ENCODE measurements at regions not wholly inside any gene's neighbourhood (a gene's known extent, or its start where the extent isn't known, plus 50 kb on each side); places are given as distances from the start of the nearest gene placed in this dataset.

DNA sequence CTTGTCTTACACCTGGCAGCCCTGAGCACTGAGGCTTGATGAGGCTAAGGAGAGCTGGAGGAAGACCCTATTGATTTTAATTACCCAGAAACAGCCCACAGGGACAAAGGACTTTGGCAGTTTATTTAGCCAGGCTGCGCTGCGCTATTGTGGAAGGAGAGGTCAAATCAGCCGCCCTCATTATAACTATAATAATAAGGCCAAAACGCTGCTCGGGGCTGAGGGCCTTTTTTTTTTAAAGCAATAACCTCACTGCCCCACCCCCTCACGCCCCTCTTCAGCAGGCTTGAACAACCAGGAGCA, 60.6 kb upstream of the NKX1-1 start:
- TF ChIP-seq, protein P1, sequence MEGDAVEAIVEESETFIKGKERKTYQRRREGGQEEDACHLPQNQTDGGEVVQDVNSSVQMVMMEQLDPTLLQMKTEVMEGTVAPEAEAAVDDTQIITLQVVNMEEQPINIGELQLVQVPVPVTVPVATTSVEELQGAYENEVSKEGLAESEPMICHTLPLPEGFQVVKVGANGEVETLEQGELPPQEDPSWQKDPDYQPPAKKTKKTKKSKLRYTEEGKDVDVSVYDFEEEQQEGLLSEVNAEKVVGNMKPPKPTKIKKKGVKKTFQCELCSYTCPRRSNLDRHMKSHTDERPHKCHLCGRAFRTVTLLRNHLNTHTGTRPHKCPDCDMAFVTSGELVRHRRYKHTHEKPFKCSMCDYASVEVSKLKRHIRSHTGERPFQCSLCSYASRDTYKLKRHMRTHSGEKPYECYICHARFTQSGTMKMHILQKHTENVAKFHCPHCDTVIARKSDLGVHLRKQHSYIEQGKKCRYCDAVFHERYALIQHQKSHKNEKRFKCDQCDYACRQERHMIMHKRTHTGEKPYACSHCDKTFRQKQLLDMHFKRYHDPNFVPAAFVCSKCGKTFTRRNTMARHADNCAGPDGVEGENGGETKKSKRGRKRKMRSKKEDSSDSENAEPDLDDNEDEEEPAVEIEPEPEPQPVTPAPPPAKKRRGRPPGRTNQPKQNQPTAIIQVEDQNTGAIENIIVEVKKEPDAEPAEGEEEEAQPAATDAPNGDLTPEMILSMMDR (IDR thresholded peaks at IDR 0.05) = no peak
- TF ChIP-seq POLR2A (IDR thresholded peaks at IDR 0.05) = no peak
